CD4-positive, alpha-beta memory T cell (primary cell): ENCODE measurements at regions not wholly inside any gene's neighbourhood (a gene's known extent, or its start where the extent isn't known, plus 50 kb on each side); places are given as distances from the start of the nearest gene placed in this dataset.

Experiments used
- CTCF ChIA-PET: fragments of 350-600 bp; sonication (Branson Sonifier 250); formaldehyde crosslinking; loops from one replicate; lab custom pipeline; 2021; ENCODE audit warnings: inconsistent platforms; ENCODE audit not compliant: partially characterized antibody; lab: Charles Lee
- POLR2A ChIA-PET: fragments of 350-600 bp; sonication (Branson Sonifier 250); formaldehyde crosslinking; loops from one replicate; lab custom pipeline; 2021; ENCODE audit not compliant: partially characterized antibody; lab: Charles Lee
- DNase-seq, 5 donors: peaks; one replicate each; pipeline versions ENCODE4 v3.0.0 to v3.0.0-alpha.2; 2020 to 2022; ENCODE audit warnings: mixed read lengths in 1 of 5
- H3K27ac ChIP-seq: one replicate; pipeline ENCODE4 v1.7.0; 2013; ENCODE audit warnings: low read depth, low read length
- H3K27me3 ChIP-seq: 2 replicates; pipeline ENCODE4 v1.7.0; 2013; ENCODE audit warnings: mild to moderate bottlenecking, low read length, moderate library complexity; ENCODE audit not compliant: insufficient read depth
- H3K36me3 ChIP-seq: 2 replicates; pipeline ENCODE4 v1.7.0; 2013; ENCODE audit warnings: mild to moderate bottlenecking, low read length, moderate library complexity; ENCODE audit not compliant: insufficient read depth
- H3K4me1 ChIP-seq: 2 replicates; pipeline ENCODE4 v1.7.0; 2013; ENCODE audit warnings: mild to moderate bottlenecking, low read length, moderate library complexity; ENCODE audit not compliant: insufficient read depth
- H3K4me3 ChIP-seq, 2 donors: one replicate each; pipeline ENCODE4 v1.7.0; 2013; ENCODE audit warnings: low read length in 2 of 2, mild to moderate bottlenecking in 1 of 2
- H3K9me3 ChIP-seq, 2 donors: one replicate each; pipeline ENCODE4 v1.7.0; 2013; ENCODE audit warnings: low read length in 2 of 2, control low read depth in 1 of 2; ENCODE audit not compliant: control insufficient read depth in 1 of 2
- H3K27ac Mint-ChIP-seq, 7 donors: one replicate each; pipeline ENCODE4 v1.8.0; 2020 to 2021; ENCODE audit warnings: mixed read lengths in 7 of 7, mild to moderate bottlenecking in 6 of 7, inconsistent platforms in 3 of 7, moderate library complexity in 3 of 7
- H3K27me3 Mint-ChIP-seq, 2 donors: one replicate each; pipeline ENCODE4 v1.8.0; 2020 to 2021; ENCODE audit warnings: mixed read lengths in 2 of 2
- H3K36me3 Mint-ChIP-seq, 2 donors: one replicate each; pipeline ENCODE4 v1.8.0; 2020 to 2021; ENCODE audit warnings: mixed read lengths in 2 of 2, inconsistent platforms in 1 of 2, mild to moderate bottlenecking in 1 of 2
- H3K4me1 Mint-ChIP-seq, 4 donors: one replicate each; pipeline ENCODE4 v1.8.0; 2020 to 2021; ENCODE audit warnings: mixed read lengths in 4 of 4, mild to moderate bottlenecking in 1 of 4
- H3K4me3 Mint-ChIP-seq, 8 donors: one replicate each; pipeline ENCODE4 v1.8.0; 2020 to 2021; ENCODE audit warnings: mixed read lengths in 8 of 8, mild to moderate bottlenecking in 7 of 8, moderate library complexity in 6 of 8, inconsistent platforms in 3 of 8
- H3K9me3 Mint-ChIP-seq, 8 donors: one replicate each; pipeline ENCODE4 v1.8.0; 2020 to 2021; ENCODE audit warnings: mixed read lengths in 8 of 8, mild to moderate bottlenecking in 5 of 8, inconsistent platforms in 3 of 8, moderate library complexity in 1 of 8
- intact Hi-C: fragments of 100-400 bp; cut with micrococcal nuclease; formaldehyde crosslinking; loops from one replicate; pipeline ENCODE4 v1.15.1; 2023

GRCh38 chr9:105854783-105855724, 160.7 kb downstream of the TMEM38B start:
- no peaks in the 10 kb centered on the region for H3K36me3 Mint-ChIP-seq
- ChIA-PET CTCF (interaction anchor here (1.3 to 1.8 kb wide), 2 partner anchors 13 to 27 kb away, joined by 5 to 7 read pairs; no protein-coding TSS in a partner anchor), POLR2A (no interaction called here)
- Histone ChIP-seq H3K27me3 (no peaks in the 10 kb centered on the region), H3K36me3 (no peaks in the 10 kb centered on the region), H3K4me3 (no peak overlapping the region), H3K27ac (no peak overlapping the region), H3K9me3 (no peaks in the 10 kb centered on the region), H3K4me1 (peaks cover 21% of the 10 kb centered on the region)
- H3K27ac Mint-ChIP-seq: no peak overlapping the region
- intact Hi-C loops: no loop called here
- no peak overlapping the region for H3K4me3 Mint-ChIP-seq
- peaks cover 15 to 22% (median 17%) of the 10 kb centered on the region in 4 donors for H3K4me1 Mint-ChIP-seq
- H3K27me3 Mint-ChIP-seq: peaks cover 0 to 1% of the 10 kb centered on the region in 2 donors
- no peak for DNase-seq
- peaks cover 0 to 10% (median 1%) of the 10 kb centered on the region in 8 donors for H3K9me3 Mint-ChIP-seq

DNA sequence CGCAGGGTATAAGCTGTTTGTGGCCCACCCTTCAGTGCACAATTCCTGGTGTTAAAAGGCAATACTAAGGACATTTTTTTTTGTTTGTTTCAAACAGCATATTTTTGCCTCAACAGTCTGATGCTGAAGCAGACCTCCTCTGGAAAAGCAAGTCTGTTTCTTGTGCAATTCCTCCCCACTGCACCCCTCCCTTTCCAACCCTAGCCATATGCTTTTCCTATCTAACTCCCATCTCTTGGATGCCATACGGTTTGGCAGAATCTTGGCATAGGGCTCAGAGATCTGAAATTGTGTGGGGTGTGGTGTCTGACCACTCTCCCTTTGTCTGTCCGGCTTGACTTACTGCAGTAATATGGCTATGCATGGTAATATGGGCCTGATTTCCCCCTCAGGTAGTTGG, 161.6 kb downstream of the TMEM38B start:
- CTCF ChIA-PET: interaction anchor here (1.3 to 1.8 kb wide), 2 partner anchors 14 to 26 kb away, joined by 5 to 7 read pairs; no protein-coding TSS in a partner anchor
- DNase-seq: no peak
- H3K9me3 Mint-ChIP-seq: peaks cover 0 to 10% (median 4%) of the 10 kb centered on the region in 8 donors
- H3K27ac Mint-ChIP-seq: no peak overlapping the region
- POLR2A ChIA-PET: no interaction called here
- Histone ChIP-seq H3K4me1 (peaks cover 21% of the 10 kb centered on the region), H3K27me3 (no peaks in the 10 kb centered on the region), H3K4me3 (no peak overlapping the region), H3K27ac (no peak overlapping the region), H3K9me3 (no peaks in the 10 kb centered on the region), H3K36me3 (no peaks in the 10 kb centered on the region)
- intact Hi-C loops: no loop called here
- H3K4me1 Mint-ChIP-seq: peaks cover 15 to 22% (median 17%) of the 10 kb centered on the region in 4 donors
- peaks cover 0 to 1% of the 10 kb centered on the region in 2 donors for H3K27me3 Mint-ChIP-seq
- no peaks in the 10 kb centered on the region for H3K36me3 Mint-ChIP-seq
- H3K4me3 Mint-ChIP-seq: no peak overlapping the region

GRCh38 chr9:105858006-105858690, 163.8 kb downstream of the TMEM38B start:
- intact Hi-C loops: no loop called here
- no peak overlapping the region for H3K4me3 ChIP-seq
- no peaks in the 10 kb centered on the region for H3K9me3 ChIP-seq
- peaks cover 0 to 1% of the 10 kb centered on the region in 2 donors for H3K27me3 Mint-ChIP-seq
- POLR2A ChIA-PET: no interaction called here
- no peaks in the 10 kb centered on the region for H3K36me3 ChIP-seq
- no peaks in the 10 kb centered on the region for H3K27me3 ChIP-seq
- no peaks in the 10 kb centered on the region for H3K36me3 Mint-ChIP-seq
- peak overlapping the region in 1 of 8 donors; percentile 30 for H3K4me3 Mint-ChIP-seq
- CTCF ChIA-PET: interaction anchor here (1.4 to 2.5 kb wide), 2 partner anchors 16 to 24 kb away, joined by 6 to 7 read pairs; no protein-coding TSS in a partner anchor
- peaks cover 21% of the 10 kb centered on the region for H3K4me1 ChIP-seq
- H3K27ac Mint-ChIP-seq: peak overlapping the region in 2 of 7 donors; percentile 29 to 78
- H3K27ac ChIP-seq: no peak overlapping the region
- peak in 1 of 5 donors; percentile 12 for DNase-seq
- peaks cover 0 to 10% (median 6%) of the 10 kb centered on the region in 8 donors for H3K9me3 Mint-ChIP-seq
- peaks cover 15 to 22% (median 17%) of the 10 kb centered on the region in 4 donors for H3K4me1 Mint-ChIP-seq

DNA sequence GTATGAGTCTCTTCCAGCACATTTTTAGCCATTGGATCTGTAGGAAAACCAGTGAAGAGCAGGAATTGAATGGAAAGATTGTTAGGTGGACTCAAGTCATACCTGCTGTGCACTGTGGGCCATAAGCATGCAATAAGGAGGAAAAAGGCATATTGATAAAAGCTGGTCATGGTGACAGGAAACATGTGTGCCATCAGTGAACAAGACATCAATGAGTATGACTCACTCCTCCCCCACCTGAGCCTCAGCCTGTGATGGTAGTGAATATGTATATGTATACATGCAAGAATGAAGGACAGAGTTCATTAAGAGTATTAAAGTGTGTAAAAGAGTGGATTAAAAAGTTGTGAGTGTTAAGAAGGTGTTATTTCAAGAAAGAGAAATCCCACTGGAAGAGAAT, 164.5 kb downstream of the TMEM38B start:
- Histone ChIP-seq H3K4me3 (no peak overlapping the region), H3K9me3 (no peaks in the 10 kb centered on the region), H3K36me3 (no peaks in the 10 kb centered on the region), H3K27me3 (no peaks in the 10 kb centered on the region), H3K27ac (no peak overlapping the region), H3K4me1 (peaks cover 21% of the 10 kb centered on the region)
- Mint-ChIP-seq H3K4me3 (peak overlapping the region in 6 of 8 donors; percentile 18 to 62 (median 35)), H3K27ac (peak overlapping the region in 5 of 7 donors; percentile 1 to 91 (median 38)), H3K27me3 (peaks cover 0 to 1% of the 10 kb centered on the region in 2 donors), H3K4me1 (peaks cover 15 to 22% (median 17%) of the 10 kb centered on the region in 4 donors), H3K9me3 (peaks cover 0 to 13% (median 6%) of the 10 kb centered on the region in 8 donors), H3K36me3 (no peaks in the 10 kb centered on the region)
- ChIA-PET CTCF (interaction anchor here (1.4 to 2.5 kb wide), 2 partner anchors 17 to 23 kb away, joined by 6 to 7 read pairs; no protein-coding TSS in a partner anchor), POLR2A (no interaction called here)
- intact Hi-C loops: no loop called here
- no peak for DNase-seq

GRCh38 chr9:105859428-105860091, 165.2 kb downstream of the TMEM38B start:
- peaks cover 21% of the 10 kb centered on the region for H3K4me1 ChIP-seq
- peak overlapping the region in 4 of 7 donors; percentile 1 to 71 (median 52) for H3K27ac Mint-ChIP-seq
- H3K27me3 Mint-ChIP-seq: peaks cover 0 to 1% of the 10 kb centered on the region in 2 donors
- CTCF ChIA-PET: interaction anchor here (1.4 kb wide), 1 partner anchor 18 kb away, joined by 6 read pairs; no protein-coding TSS in a partner anchor
- H3K27me3 ChIP-seq: no peaks in the 10 kb centered on the region
- no peak overlapping the region for H3K27ac ChIP-seq
- H3K36me3 ChIP-seq: no peaks in the 10 kb centered on the region
- H3K9me3 ChIP-seq: no peaks in the 10 kb centered on the region
- H3K4me1 Mint-ChIP-seq: peaks cover 15 to 22% (median 17%) of the 10 kb centered on the region in 4 donors
- POLR2A ChIA-PET: no interaction called here
- no peak overlapping the region for H3K4me3 ChIP-seq
- peak overlapping the region in 6 of 8 donors; percentile 5 to 77 (median 40) for H3K4me3 Mint-ChIP-seq
- peaks cover 0 to 13% (median 6%) of the 10 kb centered on the region in 8 donors for H3K9me3 Mint-ChIP-seq
- H3K36me3 Mint-ChIP-seq: no peaks in the 10 kb centered on the region
- intact Hi-C loops: no loop called here
- DNase-seq: no peak

- peaks cover 21% of the 10 kb centered on the region for H3K4me1 ChIP-seq
These were observed 166.2 kb downstream of the TMEM38B start for GRCh38 chr9:105860516-105860915.

More at GRCh38 chr9:105860516-105860915, 166.2 kb downstream of the TMEM38B start:
- Histone ChIP-seq H3K27ac (no peak overlapping the region), H3K36me3 (no peaks in the 10 kb centered on the region), H3K27me3 (no peaks in the 10 kb centered on the region), H3K4me3 (no peak overlapping the region), H3K9me3 (no peaks in the 10 kb centered on the region)
- DNase-seq: no peak
- H3K27ac Mint-ChIP-seq: no peak overlapping the region
- no peak overlapping the region for H3K4me3 Mint-ChIP-seq
- peaks cover 0 to 1% of the 10 kb centered on the region in 2 donors for H3K27me3 Mint-ChIP-seq
- ChIA-PET CTCF (interaction anchor here (1.1 kb wide), 1 partner anchor 19 kb away, joined by 3 read pairs; no protein-coding TSS in a partner anchor), POLR2A (no interaction called here)
- H3K4me1 Mint-ChIP-seq: peaks cover 15 to 22% (median 17%) of the 10 kb centered on the region in 4 donors
- peaks cover 0 to 13% (median 6%) of the 10 kb centered on the region in 8 donors for H3K9me3 Mint-ChIP-seq
- no peaks in the 10 kb centered on the region for H3K36me3 Mint-ChIP-seq
- intact Hi-C loops: no loop called here
